T47D (cell line): ENCODE measurements at regions not wholly inside any gene's neighbourhood (a gene's known extent, or its start where the extent isn't known, plus 50 kb on each side); places are given as distances from the start of the nearest gene placed in this dataset.

Source experiments
- DNase-seq, 2 experiments: peaks; one replicate each; pipeline versions ENCODE4 v3.0.0 to v3.0.0-alpha.2; 2011 to 2012; ENCODE audit warnings: low read depth in 1 of 2, low spot score in 1 of 2
- JUND ChIP-seq: IDR thresholded peaks from 2 replicates; pipeline ENCODE4 v1.6.1; 2012; ENCODE audit warnings: low read depth
- in situ Hi-C: cut with HindIII; loops from 2 replicates; pipeline ENCODE4 v1.10.0; 2016; ENCODE audit warnings: low sequenced_read_pairs, low pct_unique_long_range_greater_than_20kb

GRCh38 chr5:109947667-109948066, 257.9 kb downstream of the MAN2A1 start:
- in situ Hi-C loops = no loop called here
- no peak for TF ChIP-seq JUND

DNA sequence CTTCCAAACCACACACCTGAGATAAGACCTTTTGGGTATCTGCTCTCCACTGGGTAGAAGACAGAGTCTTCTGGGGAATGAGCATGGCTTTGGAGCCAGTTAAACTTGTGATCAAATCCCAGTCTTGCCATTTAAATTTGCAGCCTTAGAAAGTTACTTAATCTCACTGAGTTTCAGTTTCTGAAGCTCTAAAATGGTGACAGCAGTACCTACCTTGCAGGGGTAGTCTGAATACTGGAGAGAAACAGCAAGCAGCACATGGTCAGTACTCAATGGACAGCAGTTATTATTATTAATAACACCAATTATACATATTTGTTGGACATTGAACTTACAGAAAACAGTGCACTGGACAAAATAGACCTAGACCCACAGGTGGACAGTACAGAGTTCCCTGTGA, 260.9 kb downstream of the MAN2A1 start:
- in situ Hi-C loops = no loop called here
- DNase-seq = no peak
- TF ChIP-seq JUND = no peak

More at GRCh38 chr5:109947667-109948066, 257.9 kb downstream of the MAN2A1 start:
- no peak for DNase-seq

GRCh38 chr5:109951348-109951747, 261.6 kb downstream of the MAN2A1 start:
- in situ Hi-C loops = no loop called here

GRCh38 chr5:109951758-109952157, 262.0 kb downstream of the MAN2A1 start:
- DNase-seq = no peak
- in situ Hi-C loops = no loop called here
- no peak for TF ChIP-seq JUND

More at GRCh38 chr5:109951348-109951747, 261.6 kb downstream of the MAN2A1 start:
- TF ChIP-seq JUND = no peak
- no peak for DNase-seq

- DNase-seq = no peak
- TF ChIP-seq JUND = no peak
- in situ Hi-C loops = no loop called here
Measured at GRCh38 chr5:109953761-109954160, 264.0 kb downstream of the MAN2A1 start.

- no peak for DNase-seq
- no peak for TF ChIP-seq JUND
- in situ Hi-C loops = no loop called here
Measured at GRCh38 chr5:109956884-109957283, 267.2 kb downstream of the MAN2A1 start.

GRCh38 chr5:109958082-109958481, 268.4 kb downstream of the MAN2A1 start:
- in situ Hi-C loops = no loop called here
- TF ChIP-seq JUND = no peak
- no peak for DNase-seq

- in situ Hi-C loops = no loop called here
- no peak for DNase-seq
- TF ChIP-seq JUND = no peak
Measured at GRCh38 chr5:109959652-109960051, 269.9 kb downstream of the MAN2A1 start.

GRCh38 chr5:109961751-109962150, 272.0 kb downstream of the MAN2A1 start:
- no peak for TF ChIP-seq JUND
- DNase-seq = no peak
- in situ Hi-C loops = no loop called here

- in situ Hi-C loops = no loop called here
- no peak for TF ChIP-seq JUND
- DNase-seq = no peak
Measured at GRCh38 chr5:109962882-109963603, 273.3 kb downstream of the MAN2A1 start.

DNA sequence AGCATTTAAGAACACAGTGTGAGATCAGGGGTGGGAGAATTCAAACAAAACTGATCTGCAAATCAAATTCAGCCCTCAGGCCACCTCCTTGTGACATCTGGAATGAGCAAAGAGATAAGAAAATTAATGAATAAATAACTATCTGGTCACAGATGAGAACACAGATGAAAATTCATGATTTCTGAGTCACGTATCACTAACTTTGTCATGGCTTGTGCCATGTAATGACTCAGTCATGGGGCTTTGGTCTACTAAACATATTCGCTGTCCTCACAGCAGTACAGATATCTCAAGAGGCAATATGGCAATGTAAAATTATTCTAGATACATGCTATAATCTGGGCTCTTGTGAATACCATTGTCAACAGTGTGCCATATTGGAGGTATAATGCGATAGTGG, 274.4 kb downstream of the MAN2A1 start:
- no peak for TF ChIP-seq JUND
- no peak for DNase-seq
- in situ Hi-C loops = no loop called here

DNA sequence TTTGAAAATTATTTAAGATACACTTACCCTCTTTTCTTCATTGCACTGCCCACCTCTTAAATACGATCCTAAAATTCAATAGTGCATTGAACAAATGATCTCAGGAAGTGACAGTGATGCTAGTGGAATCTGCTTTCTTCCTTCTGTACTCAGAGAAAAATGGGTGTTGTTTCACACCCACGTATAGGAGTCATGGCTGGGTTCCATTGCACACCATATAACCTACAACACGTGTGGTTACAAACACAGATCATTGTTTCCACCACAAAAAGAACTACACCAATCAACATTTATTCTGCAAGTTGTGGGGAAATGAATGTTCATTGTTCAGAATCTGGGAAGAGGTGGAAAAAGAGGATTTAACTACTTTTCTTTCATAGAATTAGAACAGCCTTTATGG, 275.9 kb downstream of the MAN2A1 start:
- no peak for DNase-seq
- no peak for TF ChIP-seq JUND
- in situ Hi-C loops = no loop called here

- in situ Hi-C loops = no loop called here
- no peak for DNase-seq
- no peak for TF ChIP-seq JUND
Measured at GRCh38 chr5:109971968-109972367, 282.2 kb downstream of the MAN2A1 start.

- no peak for DNase-seq
- no peak for TF ChIP-seq JUND
- in situ Hi-C loops = no loop called here
Measured at GRCh38 chr5:109981979-109982378, 292.3 kb downstream of the MAN2A1 start.
